AG04450 (cell line): ENCODE measurements at regions not wholly inside any gene's neighbourhood (a gene's known extent, or its start where the extent isn't known, plus 50 kb on each side); places are given as distances from the start of the nearest gene placed in this dataset.

Experiments
- CTCF ChIA-PET: fragments of 300-600, 350-600 bp; formaldehyde crosslinking; extraction: SDS; loops from one replicate; lab custom pipeline; 2022; ENCODE audit warnings: antibody characterized with exemption, inconsistent platforms; lab: Charles Lee
- POLR2A ChIA-PET: fragments of 350-600 bp; formaldehyde crosslinking; extraction: SDS; loops from one replicate; lab custom pipeline; 2021; ENCODE audit warnings: antibody characterized with exemption, inconsistent platforms; lab: Yijun Ruan, JAX
- DNase-seq: peaks from one replicate; pipeline ENCODE4 v3.0.0-alpha.2; 2011; ENCODE audit warnings: low read depth, low spot score
- H3K27ac ChIP-seq: one replicate; pipeline ENCODE4 v1.5.1; 2012; ENCODE audit warnings: low read depth, low read length, control low read depth
- H3K27me3 ChIP-seq: one replicate; pipeline ENCODE4 v1.6.0; 2012; ENCODE audit warnings: low read length; ENCODE audit not compliant: control insufficient read depth, insufficient read depth
- H3K4me3 ChIP-seq: 2 replicates; pipeline ENCODE4 v1.5.1; 2011; ENCODE audit warnings: mild to moderate bottlenecking, low read depth, low read length, control low read depth
- H3K9me3 ChIP-seq: 2 replicates; pipeline ENCODE4 v1.5.1; 2012; ENCODE audit warnings: low read length; ENCODE audit not compliant: control insufficient read depth, insufficient read depth
- CTCF ChIP-seq: IDR thresholded peaks from 2 replicates; pipeline ENCODE4 v1.5.1; 2011; ENCODE audit warnings: low read depth, low read length, control low read depth, inconsistent platforms

- Histone ChIP-seq H3K27ac (no peak overlapping the region), H3K9me3 (no peaks in the 10 kb centered on the region; the same call in 1 of the 2 replicates), H3K4me3 (no peak overlapping the region), H3K27me3 (peaks cover 23% of the 10 kb centered on the region)
- no peak for DNase-seq
- ChIA-PET POLR2A (no interaction called here), CTCF (interaction anchor here (0.7 kb wide), 1 partner anchor 18 kb away, joined by 3 read pairs; no protein-coding TSS in a partner anchor)
- no peak for TF ChIP-seq CTCF
These were observed 59.6 kb upstream of the NXT1 start for GRCh38 chr20:23290761-23291574.

GRCh38 chr20:23289724-23290395 is 60.7 kb upstream of the NXT1 start:
- TF ChIP-seq CTCF = no peak
- H3K27ac ChIP-seq = no peak overlapping the region
- CTCF ChIA-PET = no interaction called here
- H3K4me3 ChIP-seq = no peak overlapping the region
- H3K27me3 ChIP-seq = peaks cover 19% of the 10 kb centered on the region
- H3K9me3 ChIP-seq = no peaks in the 10 kb centered on the region; the same call in 1 of the 2 replicates
- DNase-seq = no peak
- POLR2A ChIA-PET = interaction anchor here (0.6 kb wide), 1 partner anchor 60 kb away, joined by 3 read pairs; the partner anchor contains the start of gene NXT1

GRCh38 chr20:23289249-23289648 is 61.3 kb upstream of the NXT1 start:
- CTCF ChIA-PET = no interaction called here
- H3K27ac ChIP-seq = no peak overlapping the region
- no peaks in the 10 kb centered on the region; the same call in 1 of the 2 replicates for H3K9me3 ChIP-seq
- H3K4me3 ChIP-seq = no peak overlapping the region
- POLR2A ChIA-PET = no interaction called here
- H3K27me3 ChIP-seq = peaks cover 20% of the 10 kb centered on the region
- TF ChIP-seq CTCF = no peak
- no peak for DNase-seq

GRCh38 chr20:23287354-23288190 is 63.0 kb upstream of the NXT1 start:
- DNase-seq = no peak
- CTCF ChIA-PET = no interaction called here
- no peak overlapping the region for H3K27ac ChIP-seq
- H3K4me3 ChIP-seq = no peak overlapping the region
- TF ChIP-seq CTCF = no peak
- POLR2A ChIA-PET = no interaction called here
- peaks cover 9% of the 10 kb centered on the region for H3K27me3 ChIP-seq
- H3K9me3 ChIP-seq = no peaks in the 10 kb centered on the region; the same call in 1 of the 2 replicates
